ENCODE measurements at regions not wholly inside any gene's neighbourhood (a gene's known extent, or its start where the extent isn't known, plus 50 kb on each side); places are given as distances from the start of the nearest gene placed in this dataset.

DNA sequence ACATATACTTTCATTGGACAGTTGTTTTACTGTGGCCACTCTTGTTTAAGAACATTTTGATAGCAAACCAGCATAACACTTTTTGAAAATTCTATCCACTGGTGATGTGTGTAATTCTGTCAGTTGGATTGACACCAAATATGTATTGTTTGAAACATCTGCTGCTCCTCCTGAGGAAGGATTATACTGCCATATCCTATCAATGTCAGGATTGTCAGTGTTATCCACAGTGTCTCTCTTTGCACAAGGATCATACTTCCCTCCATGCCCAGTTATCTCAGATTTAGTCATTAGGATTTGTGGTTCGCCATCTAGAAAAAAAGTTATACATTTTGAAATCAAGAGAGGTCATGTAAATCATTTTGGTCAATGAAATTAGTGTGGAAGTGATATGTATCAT lies 1859.6 kb downstream of the C4orf33 start:
- Histone ChIP-seq H3K9me3 (no peaks in the 10 kb centered on the region), H3K4me3 (no peak overlapping the region), H3K27ac (no peak overlapping the region), H3K4me1 (no peaks in the 10 kb centered on the region), H3K36me3 (no peaks in the 10 kb centered on the region), H3K27me3 (no peaks in the 10 kb centered on the region)
- 91 to 93% methylated on average over 1 of the region's 1 CpG for WGBS, 2 donors
- TF ChIP-seq, protein P1, sequence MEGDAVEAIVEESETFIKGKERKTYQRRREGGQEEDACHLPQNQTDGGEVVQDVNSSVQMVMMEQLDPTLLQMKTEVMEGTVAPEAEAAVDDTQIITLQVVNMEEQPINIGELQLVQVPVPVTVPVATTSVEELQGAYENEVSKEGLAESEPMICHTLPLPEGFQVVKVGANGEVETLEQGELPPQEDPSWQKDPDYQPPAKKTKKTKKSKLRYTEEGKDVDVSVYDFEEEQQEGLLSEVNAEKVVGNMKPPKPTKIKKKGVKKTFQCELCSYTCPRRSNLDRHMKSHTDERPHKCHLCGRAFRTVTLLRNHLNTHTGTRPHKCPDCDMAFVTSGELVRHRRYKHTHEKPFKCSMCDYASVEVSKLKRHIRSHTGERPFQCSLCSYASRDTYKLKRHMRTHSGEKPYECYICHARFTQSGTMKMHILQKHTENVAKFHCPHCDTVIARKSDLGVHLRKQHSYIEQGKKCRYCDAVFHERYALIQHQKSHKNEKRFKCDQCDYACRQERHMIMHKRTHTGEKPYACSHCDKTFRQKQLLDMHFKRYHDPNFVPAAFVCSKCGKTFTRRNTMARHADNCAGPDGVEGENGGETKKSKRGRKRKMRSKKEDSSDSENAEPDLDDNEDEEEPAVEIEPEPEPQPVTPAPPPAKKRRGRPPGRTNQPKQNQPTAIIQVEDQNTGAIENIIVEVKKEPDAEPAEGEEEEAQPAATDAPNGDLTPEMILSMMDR (IDR thresholded peaks at IDR 0.05), result no peak
- FAIRE-seq, result no peak
- intact Hi-C loops (cut with DNase I), result no loop called here
- ATAC-seq, result no peak
- DNase-seq, result no peak

DNA sequence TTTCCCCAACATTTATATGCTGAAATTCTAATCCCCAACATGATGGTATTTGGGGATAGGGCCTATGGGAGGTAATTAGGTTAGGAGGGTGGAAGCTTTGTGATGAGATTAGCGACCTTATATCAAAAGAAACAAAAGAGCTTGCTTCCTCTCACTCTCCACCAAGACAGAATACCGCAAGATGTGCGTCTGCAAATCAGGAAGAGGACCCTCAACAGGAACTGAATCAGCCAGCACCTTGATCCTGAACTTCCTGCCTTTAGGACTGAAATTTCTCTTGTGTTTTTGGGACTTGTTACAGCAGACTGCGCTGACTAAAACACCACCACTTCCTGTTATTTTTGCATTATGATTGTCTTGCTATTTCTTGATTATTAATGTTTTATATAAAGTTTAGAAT lies 1889.4 kb downstream of the C4orf33 start:
- intact Hi-C loops (cut with DNase I), result no loop called here
- Histone ChIP-seq H3K27me3 (no peaks in the 10 kb centered on the region), H3K9me3 (no peaks in the 10 kb centered on the region), H3K36me3 (no peaks in the 10 kb centered on the region), H3K27ac (no peak overlapping the region), H3K4me1 (no peaks in the 10 kb centered on the region), H3K4me3 (no peak overlapping the region)
- DNase-seq, result no peak
- TF ChIP-seq, protein P1 (IDR thresholded peaks at IDR 0.05), result no peak
- 79 to 85% methylated on average over 4 of the region's 4 CpGs for WGBS, 2 donors
- no peak for ATAC-seq
- no peak for FAIRE-seq

DNA sequence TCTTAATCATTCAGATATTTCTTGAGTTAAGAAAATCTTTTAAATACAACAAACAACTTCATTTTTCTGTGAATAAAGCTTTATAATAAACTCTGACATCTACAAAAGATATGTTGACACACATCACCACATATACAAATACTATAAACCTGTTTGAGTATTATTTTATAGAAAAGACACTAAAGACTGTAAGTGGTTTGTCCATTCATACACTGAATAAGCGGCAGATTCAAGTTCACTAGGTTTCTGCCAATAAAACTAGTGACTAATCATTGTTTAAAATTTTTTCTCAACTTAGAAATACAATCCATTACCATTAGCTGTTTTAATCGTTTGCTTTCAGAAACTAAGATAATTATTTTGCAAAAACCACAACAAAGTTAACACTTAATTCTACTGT lies 1900.0 kb downstream of the C4orf33 start:
- FAIRE-seq, result no peak
- DNase-seq, result no peak
- no peak for ATAC-seq
- TF ChIP-seq, protein P1 (IDR thresholded peaks at IDR 0.05), result no peak
- 78 to 84% methylated on average over 2 of the region's 2 CpGs for WGBS, 2 donors
- no peaks in the 10 kb centered on the region for H3K36me3 ChIP-seq
- no peak overlapping the region for H3K27ac ChIP-seq
- peaks cover 0 to 7% (median 0%) of the 10 kb centered on the region in 4 donors for H3K27me3 ChIP-seq
- intact Hi-C loops (cut with DNase I), result no loop called here
- no peak overlapping the region for H3K4me3 ChIP-seq
- no peaks in the 10 kb centered on the region for H3K9me3 ChIP-seq
- H3K4me1 ChIP-seq, result no peaks in the 10 kb centered on the region

DNA sequence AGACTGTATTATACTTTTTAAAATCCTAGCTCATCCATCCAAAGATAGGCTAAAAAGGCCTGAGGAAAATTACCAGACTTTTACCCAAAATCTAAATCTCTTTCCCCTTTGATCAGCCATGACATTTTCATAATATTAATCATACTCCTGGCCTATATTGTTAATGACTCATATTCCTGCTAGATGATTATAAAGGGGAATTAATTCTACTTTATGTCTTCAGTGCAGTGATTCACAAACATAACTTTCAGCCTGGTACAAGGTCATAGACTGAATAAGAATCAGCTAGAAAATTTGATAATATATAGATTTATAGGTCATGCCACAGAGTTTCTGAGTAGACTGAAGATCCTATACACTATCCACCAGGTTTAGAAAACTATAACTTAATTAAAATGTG lies 1905.4 kb downstream of the C4orf33 start:
- DNase-seq (no peak), ATAC-seq (no peak), FAIRE-seq (no peak)
- Histone ChIP-seq H3K4me3 (no peak overlapping the region), H3K27me3 (peaks cover 0 to 7% (median 0%) of the 10 kb centered on the region in 4 donors), H3K9me3 (no peaks in the 10 kb centered on the region), H3K36me3 (no peaks in the 10 kb centered on the region), H3K4me1 (no peaks in the 10 kb centered on the region), H3K27ac (no peak overlapping the region)
- intact Hi-C loops (cut with DNase I), result no loop called here
- TF ChIP-seq, protein P1 (IDR thresholded peaks at IDR 0.05), result no peak

DNA sequence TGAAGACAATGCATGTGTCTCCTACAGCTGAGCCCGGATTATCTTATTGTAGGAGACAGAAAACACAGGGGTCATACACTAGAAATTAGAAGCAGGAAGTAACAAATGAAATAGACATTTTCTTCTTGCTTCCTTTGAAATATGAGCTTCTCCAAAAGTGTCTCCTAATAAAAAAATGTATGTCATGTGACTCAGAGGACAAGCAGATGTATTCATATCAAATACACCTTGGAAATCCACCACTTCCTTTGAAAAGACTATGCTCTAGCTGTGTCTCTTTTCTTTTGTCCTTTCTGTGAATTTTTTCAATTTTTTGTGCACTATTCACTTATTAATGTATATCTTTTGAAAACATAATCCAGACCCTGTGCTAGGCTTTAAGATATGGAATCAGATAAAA lies 1906.2 kb downstream of the C4orf33 start:
- H3K36me3 ChIP-seq, result no peaks in the 10 kb centered on the region
- WGBS, 2 donors, result 79 to 82% methylated on average over 1 of the region's 1 CpG
- FAIRE-seq (no peak), ATAC-seq (no peak), DNase-seq (no peak)
- H3K27me3 ChIP-seq, result peaks cover 0 to 7% (median 0%) of the 10 kb centered on the region in 4 donors
- no peak overlapping the region for H3K27ac ChIP-seq
- H3K4me1 ChIP-seq, result no peaks in the 10 kb centered on the region
- intact Hi-C loops (cut with DNase I), result no loop called here
- TF ChIP-seq, protein P1 (IDR thresholded peaks at IDR 0.05), result no peak
- H3K4me3 ChIP-seq, result no peak overlapping the region
- H3K9me3 ChIP-seq, result no peaks in the 10 kb centered on the region

All from pancreas (tissue), 10 donors.